ENCODE measurements at regions not wholly inside any gene's neighbourhood (a gene's known extent, or its start where the extent isn't known, plus 50 kb on each side); places are given as distances from the start of the nearest gene placed in this dataset.

- peak; percentile 12 to 90 (median 81) for TF ChIP-seq CTCF (IDR thresholded peaks at IDR 0.05; ENCODE audit: control extremely low read depth in 1 of 3, insufficient read depth in 1 of 3, low read depth in 1 of 3, low read length in 3 of 3)
- no peak for TF ChIP-seq KDM4A (IDR thresholded peaks at IDR 0.05; ENCODE audit: low read depth, low read length, severe bottlenecking)
These were observed 142.9 kb upstream of the FIGN start (continued) for GRCh38 chr2:163878718-163879117.

Data from H1 (cell line).